CD4-positive, alpha-beta T cell treated with Interleukin-17A for 4 hours (primary cell): ENCODE measurements at regions not wholly inside any gene's neighbourhood (a gene's known extent, or its start where the extent isn't known, plus 50 kb on each side); places are given as distances from the start of the nearest gene placed in this dataset.

Source experiments
- DNase-seq: peaks from one replicate; pipeline ENCODE4 v3.0.0-alpha.2; 2020; ENCODE audit warnings: mixed read lengths

DNA sequence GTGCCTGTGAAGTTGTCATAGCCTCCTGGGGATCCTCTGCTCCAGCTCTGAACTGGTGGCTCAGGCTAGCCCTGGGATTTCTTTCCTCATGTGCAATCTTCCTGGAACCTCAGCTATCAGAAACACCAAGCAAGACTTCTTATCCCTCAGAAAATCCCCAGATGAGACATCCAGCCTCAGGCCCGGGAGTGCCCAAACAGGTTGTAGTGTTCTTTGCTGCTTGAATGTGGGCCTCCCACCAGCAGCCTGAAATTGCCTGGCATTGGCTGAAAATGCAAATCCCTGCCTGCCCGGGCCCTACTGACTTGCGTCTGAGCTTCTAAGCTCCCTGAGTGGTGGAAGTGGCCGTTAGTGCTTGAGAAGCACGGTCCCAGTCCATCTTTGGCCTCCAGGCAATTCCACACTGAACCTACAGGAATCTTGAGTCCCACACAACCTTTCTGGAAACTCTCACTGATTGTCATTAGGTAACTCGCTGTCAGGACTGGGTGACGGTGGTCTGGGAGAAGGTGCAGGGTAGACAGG lies 146.8 kb downstream of the ZBTB18 start:
- DNase-seq = no peak

DNA sequence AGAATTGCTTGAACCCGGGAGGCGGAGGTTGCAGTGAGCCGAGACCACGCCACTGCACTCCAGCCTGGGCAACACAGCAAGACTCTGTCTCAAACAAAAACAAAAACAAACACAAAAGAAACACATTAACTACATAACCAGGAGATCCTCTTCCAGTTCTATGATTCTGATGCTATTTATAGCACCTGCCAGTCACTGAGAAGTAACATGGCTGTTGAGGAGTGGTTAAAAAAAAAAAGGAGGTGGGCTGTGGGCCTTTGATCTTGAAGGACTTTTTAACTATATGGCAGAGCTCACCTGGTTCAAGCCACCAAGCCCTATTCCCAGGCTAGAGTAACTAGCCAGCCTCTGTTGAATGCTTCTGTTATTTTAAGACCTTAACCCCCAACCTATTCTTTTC lies 148.8 kb downstream of the ZBTB18 start:
- DNase-seq = no peak

DNA sequence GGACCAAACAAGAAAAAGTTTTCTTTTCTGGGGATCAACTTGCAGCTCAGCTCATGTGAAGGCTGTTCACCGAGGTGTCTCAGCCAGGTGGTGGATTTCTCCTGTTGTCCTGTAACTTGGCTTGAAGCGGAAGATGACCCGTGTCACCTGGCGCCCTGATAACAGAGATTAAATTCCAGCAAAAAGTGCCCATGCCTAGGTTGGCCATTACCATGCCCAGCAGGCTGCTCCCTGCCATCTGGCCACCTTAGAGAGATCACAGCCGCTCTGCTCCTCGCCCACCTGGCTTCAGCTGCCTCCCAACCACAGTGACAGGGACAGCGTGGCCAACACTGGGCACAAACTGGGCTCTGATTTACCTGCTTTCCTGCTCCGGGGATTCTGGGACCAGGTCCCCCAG lies 149.5 kb downstream of the ZBTB18 start:
- DNase-seq = no peak

DNA sequence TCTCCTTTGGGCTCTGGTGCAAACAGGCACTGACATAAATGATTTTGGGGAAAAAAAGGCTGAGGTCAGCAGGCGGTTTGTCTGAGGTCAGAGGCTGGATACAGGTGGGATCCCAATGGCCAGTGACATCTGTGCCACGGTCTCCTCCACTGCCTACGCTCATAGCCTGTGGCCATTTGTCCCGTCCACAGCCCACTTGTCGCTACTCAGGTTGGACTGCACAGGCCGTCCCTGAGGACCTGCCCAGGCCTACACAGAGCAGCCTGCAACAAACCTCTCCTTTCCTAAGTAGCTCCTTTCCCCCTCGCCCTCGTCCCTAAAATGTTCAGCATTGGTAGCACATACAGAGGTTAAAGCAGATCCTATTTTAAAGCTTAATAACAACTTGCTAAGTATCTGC lies 150.7 kb downstream of the ZBTB18 start:
- DNase-seq = no peak

DNA sequence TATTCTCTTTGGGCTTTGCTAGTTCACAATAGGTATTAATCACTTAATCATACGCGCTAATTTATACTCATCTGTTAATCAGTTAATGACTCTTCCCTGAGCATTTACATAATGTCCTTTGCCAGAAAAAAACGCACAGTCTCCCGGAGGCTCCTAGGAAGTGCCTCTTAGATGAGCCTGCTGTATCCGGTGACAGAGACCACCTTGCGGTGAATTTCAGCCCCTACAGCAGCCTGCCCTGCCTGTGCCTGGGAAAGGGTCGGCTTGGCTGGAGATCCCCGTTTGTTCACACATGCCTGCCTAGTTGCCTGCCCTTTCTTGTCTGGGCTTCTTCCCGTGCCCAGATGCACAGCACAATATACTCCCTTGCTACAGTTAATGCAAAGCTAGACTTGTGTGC lies 152.9 kb downstream of the ZBTB18 start:
- no peak for DNase-seq

DNA sequence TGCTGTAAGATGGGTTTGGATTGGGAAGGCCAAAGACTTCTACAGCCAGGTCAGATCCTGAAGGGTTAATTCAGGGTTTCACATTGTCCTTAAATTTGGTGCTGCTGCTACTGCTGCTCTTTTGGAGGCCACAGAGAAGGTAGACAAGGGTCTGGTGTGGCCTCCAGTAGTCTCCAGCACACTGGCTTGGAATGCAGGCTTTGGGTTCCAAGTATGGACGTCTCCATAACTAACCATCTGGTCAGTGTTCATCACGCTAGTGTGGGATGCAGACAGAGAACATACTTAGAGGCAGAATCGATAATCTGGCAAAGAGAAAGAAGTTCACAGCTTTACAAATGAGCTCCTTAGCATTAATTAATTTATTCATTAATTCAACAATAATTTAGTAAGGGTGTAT lies 154.1 kb downstream of the ZBTB18 start:
- no peak for DNase-seq

DNA sequence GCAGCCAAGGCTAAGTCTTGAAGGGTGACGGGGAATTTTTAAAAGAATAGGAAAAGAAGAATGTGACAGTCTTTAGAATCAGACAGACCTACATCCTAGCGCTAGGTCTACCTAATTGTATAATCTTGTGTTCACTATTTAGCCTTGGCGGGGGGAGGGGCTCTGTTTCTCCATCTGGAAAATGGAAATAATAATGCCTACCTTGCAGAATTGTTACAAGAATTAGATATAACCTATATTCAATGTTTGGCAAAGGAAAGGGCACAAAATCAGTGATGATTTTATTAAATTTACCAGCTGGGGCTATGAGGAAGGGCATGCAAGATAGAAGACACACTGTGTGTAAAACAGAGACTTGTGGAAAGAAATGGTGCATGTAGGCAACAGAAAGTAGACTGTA lies 154.8 kb downstream of the ZBTB18 start:
- DNase-seq = no peak

DNA sequence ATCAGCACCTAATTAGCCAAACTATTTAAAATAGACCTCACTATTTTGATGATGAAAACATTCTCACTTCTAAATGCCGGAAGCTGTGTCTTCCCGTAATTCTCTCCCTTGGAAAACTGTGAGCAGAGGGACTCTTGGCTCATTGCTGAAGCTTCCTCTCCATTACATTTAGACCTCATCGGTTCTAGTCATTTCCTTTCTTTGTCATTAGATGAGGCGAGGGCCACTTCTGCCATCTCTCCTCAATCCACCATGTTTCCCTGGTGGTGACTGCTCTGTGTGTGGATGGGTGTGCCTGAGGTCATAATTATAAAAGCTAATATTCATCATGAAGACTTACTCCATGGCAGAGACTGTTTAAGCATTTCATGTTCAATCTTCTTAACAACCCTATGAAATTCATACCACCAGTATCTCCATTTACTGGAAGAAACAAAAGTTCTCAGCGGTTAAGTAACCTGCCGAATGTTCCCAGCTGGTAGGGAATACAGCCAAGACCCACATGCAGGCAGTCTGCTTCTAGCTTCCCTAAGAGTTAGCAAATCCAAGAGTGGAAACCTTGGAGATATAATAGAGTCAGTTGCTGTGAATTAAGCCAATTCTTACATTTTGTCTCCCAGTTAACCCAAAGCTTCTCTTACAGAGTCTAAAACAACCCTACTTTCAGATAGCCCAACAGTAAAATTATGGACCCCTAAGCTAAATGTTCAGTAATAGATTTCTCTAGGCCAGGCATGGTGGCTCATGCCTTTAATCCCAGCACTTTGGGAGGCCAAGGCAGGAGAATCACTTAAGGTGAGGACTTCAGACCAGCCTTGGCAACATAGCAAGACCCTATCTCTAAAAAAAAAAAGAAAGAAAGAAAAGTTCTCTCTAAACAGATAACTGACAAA lies 156.2 kb downstream of the ZBTB18 start:
- DNase-seq = no peak

DNA sequence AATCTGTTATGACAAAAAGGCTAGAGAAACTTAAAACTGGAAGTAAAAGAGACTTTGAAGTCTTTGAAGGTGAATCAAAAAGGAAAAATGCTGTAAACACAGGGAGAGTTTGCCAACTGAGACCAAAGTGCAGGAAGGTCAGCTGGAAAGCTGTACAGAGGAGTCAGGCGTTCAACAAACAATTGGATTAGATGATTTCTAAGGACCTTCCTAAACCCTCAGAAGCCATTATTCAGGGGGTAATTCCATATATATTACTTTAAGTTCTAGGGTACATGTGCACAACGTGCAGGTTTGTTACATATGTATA lies 156.8 kb downstream of the ZBTB18 start:
- no peak for DNase-seq

DNA sequence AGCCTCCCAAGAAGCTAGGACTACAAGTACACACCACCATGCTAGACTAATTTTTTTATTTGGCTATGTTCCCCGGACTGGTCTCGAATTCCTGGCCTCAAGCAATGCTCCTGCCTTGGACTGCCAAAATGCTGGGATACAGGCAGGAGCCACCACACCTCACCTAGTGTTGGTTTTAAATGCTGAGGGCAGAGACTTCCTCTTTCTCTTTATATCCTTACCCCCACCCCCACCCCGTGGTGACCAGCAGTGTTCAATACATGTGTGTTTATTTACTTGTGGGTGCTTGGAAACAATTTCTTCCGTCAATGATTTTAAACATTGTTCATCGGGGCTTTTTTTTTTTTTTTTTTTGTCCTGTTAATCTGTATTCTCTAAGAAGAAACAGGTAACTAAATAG lies 158.9 kb downstream of the ZBTB18 start:
- DNase-seq = no peak

DNA sequence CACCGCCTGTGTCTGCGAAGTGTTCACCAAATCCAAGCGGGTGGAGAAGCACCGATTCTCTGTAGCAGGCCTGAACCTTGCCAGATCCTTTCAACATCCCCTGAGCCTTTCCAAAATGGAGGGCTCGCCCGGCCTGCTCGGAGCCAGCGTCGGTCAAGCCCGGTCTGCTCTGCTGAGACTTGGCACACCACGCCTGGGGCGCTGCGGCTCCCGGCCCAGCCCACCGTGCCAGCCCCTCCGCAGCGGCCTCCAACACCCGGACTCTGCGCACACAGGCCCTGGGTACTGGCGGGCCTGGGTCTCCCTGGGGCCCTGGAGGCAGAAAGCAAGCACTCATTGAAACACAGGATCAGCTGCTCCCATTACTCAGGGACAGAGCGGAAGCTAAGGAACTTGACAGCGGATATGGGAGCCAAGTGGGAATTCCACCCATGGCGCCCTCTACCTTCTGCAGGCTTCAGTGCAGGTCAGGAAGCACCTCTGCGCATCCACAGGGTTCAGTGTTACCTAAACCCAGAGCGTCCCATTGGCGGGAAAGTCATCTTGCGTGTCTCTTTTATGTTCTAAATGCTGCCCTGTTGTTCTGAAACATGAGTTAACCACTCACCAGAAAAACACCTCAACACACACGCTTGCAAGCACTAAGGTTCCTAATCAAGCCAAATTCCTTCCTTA lies 159.9 kb downstream of the ZBTB18 start:
- no peak for DNase-seq

DNA sequence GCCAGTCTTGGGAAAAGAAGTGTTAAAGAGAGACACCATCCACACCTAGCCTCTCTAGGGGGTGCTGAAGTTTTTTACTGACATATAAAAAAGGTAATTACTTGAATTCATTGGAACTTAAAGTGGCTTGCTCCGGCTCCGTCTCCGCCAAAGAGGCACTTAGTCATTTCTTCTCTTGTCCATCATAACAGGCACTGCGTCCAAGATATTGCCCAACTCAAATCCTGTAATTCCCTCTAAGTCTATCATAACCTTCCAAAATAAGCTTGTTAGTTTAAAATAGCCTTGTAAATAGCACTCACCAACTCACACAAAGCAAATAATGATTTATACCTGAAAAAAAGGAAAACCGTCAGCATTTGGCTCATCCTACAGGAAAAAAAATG lies 160.5 kb downstream of the ZBTB18 start:
- no peak for DNase-seq

DNA sequence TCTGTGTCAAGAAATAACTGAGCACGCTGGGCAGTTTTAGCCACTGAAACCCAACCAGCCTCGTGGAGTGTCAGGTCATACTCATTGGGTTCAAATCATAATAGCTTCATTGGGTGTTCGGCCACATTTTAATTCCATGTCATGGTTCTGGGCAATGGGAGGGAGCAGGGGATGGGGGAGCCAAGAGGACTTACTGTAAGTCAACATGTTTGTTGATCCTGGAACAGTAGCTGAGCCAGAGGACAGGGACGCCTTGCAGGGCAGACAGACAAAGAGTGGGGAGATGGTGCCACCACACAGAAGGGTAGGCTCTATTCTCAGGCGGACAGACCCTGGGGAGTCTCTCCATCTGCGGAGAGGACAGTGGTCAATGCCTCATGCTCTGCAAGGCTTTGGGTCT lies 161.1 kb downstream of the ZBTB18 start:
- no peak for DNase-seq

DNA sequence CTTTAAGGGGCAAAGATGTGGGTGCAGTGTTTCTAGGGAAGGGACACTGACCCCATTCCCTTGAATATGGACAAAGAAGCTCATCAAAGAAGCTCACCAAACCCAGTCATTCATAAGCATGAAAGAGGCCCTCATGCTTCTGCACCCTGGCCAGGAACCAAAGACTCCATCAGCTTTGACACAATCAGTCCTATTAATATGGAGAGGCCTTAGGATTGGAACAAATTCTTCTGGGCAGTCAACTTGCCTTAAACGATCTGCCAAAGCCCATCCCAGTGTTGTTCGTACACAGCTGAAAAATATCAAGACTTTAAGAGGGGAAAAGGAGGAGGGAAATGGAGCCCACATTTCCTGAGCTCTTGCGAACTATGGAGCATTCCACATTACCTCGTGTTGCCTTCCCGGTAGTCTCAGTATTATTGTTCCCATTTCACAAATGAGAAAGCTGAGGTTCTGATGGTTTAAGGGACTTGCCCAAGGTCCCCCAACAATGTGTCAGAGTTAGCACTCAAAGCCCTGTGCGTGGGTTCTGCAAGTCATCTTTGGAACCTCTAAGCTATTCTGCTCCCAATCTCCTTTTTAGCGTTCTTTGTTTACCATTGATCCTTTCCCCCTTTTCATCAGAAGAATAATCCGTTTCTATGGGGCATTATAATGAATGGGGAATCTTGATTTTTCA lies 161.9 kb downstream of the ZBTB18 start:
- no peak for DNase-seq

DNA sequence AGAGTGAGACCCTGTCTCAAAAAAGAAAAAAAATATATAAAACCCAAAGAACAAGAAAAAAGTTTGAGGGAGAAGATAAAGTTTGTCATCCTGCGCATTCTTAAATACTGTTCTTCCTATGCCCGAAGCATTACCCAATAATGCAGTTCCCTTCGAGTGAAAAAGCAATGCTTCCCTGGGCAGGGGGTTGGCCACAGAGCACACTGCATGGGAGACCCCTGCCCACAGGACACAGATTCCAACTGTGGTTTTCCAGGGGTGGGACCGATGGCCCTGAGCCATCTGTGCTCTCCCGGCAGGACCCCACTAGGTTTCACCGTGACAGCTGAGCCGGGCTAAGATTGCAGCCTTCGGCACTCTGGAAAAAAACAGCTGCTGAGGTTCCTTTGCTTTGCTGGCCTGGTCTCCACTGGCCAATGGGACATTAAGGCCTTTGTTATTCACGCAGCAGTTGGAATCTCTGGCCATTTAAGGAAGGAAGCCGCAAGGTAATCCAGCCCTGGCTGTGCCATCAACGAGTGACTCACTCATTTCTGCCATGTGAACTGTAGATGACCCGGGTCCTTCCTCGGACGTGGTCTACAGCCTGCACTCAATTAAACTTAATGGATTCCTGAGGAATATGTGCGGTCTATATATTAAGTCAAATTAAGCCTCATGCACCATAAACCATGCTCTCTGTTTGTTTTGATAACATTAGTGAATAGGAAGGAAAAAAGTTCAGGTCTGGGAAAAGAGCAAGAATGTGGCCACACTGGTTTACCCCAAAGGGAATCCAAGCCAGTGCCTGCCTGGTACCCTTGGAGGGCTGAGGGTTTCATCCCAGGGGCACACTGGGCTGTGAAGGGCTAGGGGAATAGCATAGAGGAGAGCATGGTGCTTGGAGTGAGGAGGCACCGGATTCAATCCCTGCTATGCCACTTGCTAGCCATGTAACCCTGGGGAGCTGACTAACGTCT lies 163.2 kb downstream of the ZBTB18 start:
- no peak for DNase-seq

DNA sequence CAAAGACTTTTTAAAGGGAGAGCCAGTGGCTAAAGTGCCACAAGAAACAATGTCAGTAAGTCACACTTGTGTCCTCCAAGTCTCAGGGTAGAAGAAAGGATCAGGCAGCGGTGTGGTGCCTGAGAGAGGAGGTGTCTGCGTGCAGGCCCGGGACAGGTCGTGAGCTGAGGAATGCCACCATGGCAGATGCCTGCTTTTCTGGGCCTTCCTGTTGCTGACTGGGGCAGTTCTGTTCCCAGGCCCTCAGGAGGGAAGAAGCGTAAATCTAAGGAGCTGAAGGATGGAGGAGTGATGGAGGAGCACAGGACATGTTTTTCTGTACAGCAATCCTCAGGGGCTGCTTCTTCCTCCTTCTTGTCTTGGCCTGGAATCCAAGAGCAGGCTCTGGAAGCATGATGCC lies 165.8 kb downstream of the ZBTB18 start:
- DNase-seq = no peak

DNA sequence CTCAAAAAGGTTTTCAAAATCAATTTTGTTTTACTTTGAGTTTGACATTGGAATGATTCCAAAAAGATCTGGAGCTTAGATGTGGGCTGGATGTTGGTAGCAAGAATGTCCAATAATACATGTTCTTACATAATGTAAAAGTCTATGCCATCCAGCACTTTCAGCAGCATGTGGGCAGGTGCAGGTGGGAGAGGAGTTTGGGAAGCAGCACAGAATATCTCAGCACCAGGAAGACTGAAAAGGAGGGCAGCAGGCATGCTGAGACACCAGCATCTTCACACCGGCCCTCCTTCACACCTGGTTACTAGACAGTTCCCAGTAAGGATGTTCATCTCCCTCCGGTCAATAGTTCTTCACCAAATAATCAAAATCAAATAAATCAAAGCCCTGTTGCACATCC lies 166.6 kb downstream of the ZBTB18 start:
- no peak for DNase-seq

DNA sequence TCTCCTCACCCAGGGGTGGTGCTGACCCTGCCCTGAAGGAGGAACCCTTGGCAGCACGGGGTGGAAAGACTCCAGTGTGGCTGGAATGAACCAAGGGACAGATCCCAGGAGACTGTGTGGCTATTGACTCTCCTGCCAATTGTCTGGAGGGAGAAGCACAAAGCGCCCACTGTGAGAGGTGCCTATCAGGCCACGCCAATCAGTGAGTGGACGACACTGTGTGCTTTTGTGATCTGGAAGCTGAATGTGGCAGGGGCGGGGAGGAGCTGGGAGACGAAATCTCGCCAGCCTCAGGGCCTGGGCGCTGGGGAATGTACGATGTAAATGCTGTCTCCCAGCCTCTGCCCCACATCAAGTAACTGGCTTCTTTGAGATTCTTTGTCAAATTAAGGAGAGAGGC lies 167.1 kb downstream of the ZBTB18 start:
- no peak for DNase-seq

DNA sequence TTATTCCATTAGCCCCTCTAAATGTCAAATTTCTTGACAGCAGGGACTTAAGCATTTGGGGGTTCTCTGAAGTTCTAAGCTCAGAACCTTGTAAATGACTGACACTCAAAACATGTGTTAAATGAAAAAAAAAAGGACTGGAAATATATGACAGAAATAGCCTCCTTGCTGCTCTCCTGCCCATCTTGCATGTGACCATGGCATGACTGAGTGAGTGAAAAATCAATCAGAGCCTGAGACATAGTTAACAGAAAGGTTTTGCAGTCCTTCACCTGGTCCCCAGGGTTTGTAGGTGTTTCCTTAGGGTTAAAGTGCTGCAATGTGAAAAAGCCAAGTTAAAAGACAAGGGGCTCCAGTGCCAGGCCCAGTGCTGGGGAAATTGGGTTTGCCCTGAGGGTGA lies 168.1 kb downstream of the ZBTB18 start:
- DNase-seq = no peak

DNA sequence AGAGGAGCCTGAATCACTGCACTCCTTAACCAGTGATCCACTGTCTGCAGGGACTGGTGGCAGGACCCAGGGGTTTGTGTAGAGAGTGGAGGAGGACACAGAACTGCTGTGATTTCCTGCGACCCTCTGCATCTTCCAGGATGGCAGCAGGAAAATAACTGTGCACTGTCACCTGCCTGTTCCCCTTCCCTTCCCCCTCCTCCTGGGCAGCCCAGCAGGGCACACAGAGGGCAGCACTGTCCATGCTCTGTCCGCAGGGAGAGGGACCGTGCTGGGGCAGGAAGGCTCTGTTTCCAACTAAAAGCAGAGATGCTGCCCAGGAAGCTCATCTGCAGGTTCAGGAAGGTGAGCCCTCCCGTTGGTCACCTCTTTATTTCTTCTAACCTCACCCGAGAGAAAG lies 168.7 kb downstream of the ZBTB18 start:
- DNase-seq = no peak

DNA sequence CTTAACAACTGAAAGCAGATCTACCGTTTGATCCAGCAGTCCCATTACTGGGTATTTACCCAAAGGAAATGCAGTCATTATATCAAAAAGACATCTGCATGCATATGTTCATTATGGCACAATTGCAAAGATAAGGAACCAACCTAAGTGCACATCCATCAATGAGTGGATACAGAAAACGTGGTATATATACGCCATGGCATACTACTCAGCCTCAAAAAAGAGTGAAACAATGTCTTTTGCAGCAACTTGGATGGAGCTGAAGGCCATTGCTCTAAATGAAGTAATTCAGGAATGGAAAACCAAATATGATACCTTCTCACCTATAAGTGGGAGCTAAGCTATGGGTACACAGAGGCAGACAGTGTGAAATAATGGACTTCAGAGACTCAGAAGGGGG lies 169.3 kb downstream of the ZBTB18 start:
- no peak for DNase-seq

DNA sequence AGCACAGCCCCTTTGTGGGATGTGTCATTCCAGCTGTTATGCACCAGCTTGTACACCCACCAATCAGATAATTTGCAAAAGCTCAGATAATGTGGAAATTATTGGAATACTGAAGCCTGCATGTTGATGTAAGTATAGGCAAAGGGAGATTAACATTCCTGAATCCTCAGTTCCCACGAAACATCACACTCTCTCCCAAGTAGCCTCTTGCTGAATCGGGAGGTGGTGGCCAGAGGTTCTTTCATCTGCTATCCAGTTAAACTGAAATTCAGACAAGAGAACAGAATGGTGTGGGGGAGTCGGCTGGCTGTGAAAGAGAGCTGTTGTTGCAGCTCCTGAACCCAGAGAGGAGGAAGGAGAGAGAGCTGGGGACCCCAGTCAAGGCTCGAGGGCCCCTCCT lies 170.9 kb downstream of the ZBTB18 start:
- no peak for DNase-seq
